Fibroblast of skin of right biceps (primary cell): ENCODE measurements at regions not wholly inside any gene's neighbourhood (a gene's known extent, or its start where the extent isn't known, plus 50 kb on each side); places are given as distances from the start of the nearest gene placed in this dataset.
"Not testable (repeated sequence)": the region's sequence is repeated elsewhere in the genome, so short reads cannot be mapped to it uniquely, and the experiment has no call there.

Experiments
- DNase-seq: peaks from one replicate; pipeline ENCODE4 v3.0.0-alpha.2; 2013

DNA sequence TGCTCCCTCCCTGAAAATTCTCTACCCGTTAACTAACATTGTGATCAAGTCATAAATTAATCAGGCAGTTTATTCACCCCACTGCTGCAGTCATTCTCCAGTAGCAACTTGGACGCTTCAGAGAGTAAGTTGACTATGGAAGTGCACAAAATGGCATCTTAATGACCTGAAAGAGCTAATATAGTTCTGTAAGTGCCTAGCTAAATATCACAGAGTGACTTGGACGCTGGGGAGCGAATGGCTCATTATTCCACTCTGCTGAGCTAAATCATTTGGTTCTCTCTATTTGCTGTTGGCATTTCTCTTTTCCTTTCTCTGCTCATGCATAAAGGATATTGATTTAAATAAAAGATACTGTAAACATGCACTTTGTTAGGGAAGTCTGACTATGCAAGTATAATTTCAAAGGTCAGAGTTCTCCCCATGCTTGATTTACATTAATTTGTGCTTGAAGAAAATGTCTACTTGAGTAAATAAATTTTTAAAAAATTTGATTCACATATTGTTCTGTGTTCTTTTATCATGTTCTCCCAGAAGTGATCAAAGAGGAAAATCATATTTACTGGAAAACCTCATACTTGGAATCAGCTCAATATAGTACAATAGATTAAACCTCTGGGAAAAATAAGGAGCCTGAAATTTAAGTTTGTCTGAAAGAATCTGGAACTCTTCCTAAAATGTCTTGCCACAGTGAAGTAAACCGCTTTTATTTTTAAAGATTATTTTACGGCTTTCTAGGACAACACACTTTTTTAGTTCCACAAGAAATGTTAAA is 169.5 kb upstream of the HAPLN1 start:
- DNase-seq = no peak

DNA sequence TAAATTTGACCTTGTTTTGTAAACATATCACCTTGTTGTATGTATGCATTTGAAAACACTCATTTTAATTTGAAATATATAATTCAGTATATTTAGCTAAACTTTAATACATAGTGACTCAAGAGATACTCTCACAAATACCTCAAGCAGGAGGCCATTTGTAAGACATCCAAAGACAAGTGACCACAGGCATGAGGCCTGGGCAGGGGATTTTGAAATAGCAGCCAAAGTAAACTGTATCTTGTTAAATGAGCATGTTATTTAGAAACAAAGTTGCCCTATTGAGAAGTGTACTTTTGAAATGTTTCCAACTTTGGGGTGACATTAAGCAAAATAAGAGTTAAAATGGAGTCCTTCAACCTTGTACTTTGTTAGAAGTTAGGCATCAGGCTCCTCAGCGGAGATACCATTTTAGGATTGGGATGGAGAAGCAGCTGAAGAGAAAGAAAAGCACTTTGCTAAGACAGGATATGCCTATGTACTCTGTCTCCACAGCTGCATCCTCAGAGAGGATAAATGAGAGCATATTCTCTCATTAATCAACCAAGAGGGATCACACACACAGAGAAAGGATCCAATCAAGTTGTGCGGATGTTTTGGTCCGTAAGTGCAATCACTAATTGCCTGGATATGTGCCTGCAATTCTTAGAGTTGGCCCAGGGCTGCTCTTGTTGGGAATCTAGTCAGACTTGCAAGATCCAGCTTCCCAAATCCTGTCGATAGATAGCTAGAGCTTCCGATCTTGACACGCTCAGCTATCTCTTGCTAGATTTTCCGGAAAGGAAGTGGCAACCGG is 157.5 kb upstream of the HAPLN1 start:
- DNase-seq = peak; percentile 45

DNA sequence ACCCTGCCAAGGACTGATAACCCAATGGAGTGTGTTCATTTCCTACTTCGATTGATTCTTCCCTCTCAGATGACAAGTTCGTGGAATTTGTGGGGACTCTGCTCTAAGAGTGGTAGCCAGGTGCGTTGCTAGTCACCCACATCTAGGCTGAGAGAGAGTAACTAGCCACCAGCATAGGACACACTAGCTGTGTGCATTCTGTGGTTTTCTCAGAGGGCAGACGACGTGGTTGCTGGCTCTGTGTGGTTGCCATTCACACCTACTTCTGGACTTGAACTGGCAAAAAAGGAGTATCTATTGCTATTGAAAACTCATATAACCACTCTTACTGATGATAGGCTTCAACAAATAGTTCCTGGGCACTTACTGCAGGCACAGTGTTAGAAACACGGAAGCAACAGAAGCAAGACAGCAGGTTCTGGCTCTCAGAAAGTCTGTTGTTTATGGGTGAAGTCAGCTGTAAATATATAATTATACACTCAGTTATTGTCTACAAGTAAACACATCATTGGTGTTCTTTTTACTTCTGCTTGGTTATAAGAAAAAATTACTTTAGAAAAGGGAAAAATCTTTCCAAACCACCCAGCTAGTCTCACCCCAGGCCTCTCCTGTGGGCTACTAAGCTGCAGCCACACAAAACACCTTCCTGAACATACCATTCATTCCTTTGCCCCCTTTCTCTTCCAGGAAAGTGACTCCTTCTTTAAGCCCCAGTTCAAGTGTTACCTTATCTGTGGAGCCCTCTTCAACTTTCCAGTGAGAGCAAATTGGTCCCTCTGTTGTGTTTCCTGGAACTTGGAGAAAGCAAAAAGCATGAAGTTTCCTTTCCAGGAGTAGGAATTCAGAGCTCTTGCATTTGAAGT is 151.1 kb upstream of the HAPLN1 start:
- DNase-seq = no peak

DNA sequence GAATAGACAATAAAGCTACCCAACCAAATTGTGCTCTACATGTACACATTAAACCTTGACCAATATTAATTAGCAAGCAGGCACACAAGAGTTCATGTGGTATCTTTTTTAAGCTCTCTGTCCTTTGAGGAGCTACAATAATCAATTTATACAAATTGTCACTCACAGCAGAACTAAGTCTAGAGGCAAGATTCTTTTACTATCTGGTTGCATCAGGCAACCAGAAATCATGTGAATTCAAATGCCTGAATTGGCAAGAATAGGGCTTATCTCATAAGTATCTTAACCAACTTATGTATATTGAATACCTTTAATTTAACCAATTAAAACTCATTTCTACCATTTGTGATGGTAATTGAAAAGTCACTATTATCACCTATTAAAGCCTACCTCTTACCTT is 145.5 kb upstream of the HAPLN1 start:
- no peak for DNase-seq

DNA sequence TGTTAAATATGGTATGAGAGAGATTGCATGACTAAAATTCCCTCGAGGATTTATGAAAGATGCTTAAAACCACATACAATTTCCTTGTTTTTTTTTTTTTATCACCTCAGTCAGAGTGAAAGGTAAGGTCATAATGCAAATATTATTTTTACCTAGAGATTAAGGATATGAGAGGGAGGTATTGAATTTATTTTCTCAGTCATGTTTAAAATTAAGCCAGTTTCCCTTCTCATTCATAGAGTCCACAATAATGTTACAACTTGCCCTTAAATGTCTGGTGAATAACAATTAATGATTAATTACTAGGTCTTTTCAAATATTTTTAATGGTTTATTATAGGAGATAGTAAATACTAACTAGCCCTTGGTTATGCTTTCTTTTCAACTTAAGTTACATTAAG is 144.9 kb upstream of the HAPLN1 start:
- DNase-seq = no peak

DNA sequence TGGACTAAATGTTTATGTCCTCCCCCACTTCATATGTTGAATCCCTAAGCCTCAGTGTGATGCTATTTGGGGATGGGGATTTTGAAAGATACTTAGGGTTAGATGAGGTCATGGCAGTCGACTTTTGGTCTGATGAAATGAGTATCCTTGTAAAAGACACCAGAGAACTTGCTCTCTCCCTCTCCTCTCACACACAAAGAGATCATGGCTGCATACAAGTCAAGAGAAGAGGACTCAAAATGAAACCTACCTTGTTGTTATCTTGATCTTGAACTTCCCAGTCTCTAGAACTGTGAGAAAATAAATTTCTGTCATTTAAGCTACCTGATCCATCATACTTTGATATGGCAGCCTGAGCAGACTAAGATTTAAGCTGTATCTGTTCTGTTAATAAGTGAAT is 144.0 kb upstream of the HAPLN1 start:
- DNase-seq = no peak

DNA sequence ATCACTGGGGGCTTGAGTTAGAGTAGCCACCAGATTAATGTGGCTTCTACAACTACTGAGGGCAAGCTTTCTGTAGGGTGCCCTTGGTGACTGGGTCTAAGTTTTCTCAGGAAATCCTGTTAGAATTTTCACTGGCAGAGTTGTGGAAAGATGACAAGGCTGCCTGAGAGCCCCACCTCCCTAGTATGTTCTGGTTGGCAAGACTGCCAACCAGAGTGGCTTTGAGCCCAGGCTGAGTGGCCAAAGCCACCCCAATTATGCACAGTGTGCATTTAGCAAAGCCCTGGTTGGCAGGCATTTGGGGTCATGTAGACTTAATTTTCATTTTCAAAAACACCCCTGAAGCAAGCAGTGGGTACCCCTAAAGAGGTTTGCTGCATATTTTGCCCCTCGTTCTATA is 136.7 kb upstream of the HAPLN1 start:
- DNase-seq = no peak

DNA sequence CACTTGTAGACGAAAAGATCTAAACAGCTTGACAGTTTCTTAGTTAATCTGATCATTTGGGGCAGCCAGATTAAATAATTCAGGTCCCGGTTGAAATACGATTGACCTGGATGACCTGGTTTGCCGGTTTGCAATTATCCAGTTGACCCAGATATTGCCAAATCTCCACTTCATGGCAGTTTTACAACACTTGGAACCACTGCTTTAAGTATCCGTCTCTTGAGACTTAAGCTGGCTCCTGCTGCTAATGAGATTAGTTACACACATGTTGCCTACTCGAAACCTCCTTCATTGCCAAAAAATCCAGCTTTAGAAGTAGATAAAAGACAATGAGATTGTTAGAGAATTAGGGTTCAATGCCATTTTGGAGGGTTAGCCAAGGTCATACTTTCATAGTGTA is 136.2 kb upstream of the HAPLN1 start:
- no peak for DNase-seq

DNA sequence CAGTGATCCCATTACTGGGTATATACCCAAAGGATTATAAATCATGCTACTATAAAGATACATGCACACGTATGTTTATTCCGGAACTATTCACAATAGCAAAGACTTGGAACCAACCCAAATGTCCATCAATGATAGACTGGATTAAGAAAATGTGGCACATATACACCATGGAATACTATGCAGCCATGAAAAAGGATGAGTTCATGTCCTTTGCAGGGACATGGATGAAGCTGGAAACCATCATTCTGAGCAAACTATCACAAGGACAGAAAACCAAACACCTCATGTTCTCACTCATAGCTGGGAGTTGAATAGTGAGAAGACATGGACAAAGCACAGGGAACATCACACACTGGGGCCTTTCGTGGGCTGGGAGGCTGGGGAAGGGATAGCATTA is 129.8 kb upstream of the HAPLN1 start:
- not testable (repeated sequence) for DNase-seq

DNA sequence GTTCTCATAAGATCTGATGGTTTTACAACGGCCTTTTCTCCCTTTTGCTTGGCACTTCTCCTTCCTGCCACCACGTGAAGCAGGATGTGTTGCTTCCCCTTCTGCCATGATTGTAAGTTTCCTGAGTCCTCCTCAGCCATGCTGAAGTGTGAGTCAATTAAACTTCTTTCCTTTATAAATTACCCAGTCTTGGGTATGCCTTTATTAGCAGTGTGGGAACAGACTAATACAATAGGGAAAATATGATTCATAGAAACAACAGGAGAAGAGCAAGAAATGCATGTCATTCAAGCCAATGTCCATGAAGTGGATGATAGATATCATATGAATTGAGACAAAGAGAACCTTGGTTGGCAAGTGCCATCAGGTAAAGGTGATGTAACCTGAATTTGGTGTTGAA is 128.3 kb upstream of the HAPLN1 start:
- DNase-seq = no peak

DNA sequence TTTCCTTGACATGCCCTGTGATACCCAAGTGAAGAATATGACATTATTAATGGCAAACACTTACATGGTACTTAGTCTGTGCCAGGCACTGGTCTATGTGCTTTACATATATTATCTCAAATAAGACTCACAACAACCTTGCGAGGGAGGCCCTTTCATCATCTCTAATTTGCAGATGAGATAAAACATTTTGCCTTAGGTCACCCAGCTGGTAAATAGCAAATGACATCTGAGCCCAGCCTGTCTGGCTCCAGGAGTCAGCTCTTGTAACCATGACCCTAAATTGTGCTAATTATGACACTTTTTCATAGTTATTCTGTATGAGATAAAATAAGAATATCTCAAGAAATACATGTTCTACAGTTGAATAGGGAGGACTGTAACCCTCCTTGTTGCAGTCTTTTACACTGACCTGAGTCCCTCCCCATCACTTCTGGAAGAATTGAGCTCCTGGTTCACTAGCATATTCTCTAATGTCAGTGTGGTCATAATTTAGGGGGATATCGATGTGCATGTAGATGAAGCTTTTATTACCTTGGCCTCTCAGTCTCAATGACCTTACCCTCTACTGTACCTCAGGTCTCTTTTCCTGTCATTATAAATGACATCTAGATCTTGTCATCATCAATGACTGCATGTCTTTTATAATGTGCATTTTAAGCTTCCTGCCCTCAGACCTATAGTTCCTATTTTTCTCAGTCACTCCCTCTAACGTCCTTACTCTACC is 126.1 kb upstream of the HAPLN1 start:
- DNase-seq = no peak

DNA sequence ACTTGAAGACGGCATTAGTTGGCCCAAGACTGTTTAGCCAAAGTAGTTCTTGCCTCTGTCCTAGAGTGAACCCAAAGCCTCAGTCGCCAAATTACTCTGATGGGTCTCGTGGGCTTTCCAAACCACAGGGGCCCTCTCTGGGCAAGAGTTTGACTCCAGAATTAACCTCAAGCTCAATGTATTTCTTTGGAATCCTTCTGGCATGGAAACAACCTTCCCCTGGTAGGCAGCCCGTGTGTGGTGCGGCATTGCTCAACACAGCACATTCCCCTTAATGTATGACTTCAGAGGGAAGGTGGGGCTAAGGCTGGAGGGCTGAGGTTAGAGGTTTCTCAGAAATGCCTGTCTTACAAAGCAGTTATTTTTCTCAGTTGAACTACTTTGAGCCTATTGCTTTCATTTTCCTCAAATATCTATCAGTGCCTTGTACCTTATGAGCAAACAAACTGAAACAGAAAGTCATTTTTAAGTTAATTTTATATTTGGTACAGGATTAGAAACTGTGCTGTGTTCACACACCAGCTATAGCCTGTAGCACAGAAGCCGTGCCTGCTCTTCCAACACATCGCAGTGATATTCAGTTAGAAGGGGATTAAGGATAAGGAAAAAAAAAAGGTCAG is 123.9 kb upstream of the HAPLN1 start:
- peak; percentile 91 for DNase-seq

DNA sequence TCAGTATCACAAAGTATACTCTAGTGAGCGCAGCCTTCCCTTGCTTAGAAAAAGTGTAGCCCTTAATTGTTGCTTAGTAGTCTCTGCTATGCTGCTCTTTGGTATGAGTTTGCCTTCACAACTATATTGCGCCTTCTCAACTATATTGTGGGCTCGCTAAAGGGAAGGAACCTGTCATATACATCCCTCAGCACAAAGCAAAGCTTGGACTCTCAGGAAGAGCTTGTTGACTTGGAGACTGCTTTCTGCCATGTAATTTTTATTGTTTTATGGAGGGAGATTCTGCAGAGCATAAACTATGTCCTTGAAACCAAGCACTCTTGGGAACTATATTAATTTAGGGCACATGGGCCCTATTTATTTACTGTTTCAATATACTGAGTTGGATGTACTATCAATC is 119.1 kb upstream of the HAPLN1 start:
- DNase-seq = no peak

DNA sequence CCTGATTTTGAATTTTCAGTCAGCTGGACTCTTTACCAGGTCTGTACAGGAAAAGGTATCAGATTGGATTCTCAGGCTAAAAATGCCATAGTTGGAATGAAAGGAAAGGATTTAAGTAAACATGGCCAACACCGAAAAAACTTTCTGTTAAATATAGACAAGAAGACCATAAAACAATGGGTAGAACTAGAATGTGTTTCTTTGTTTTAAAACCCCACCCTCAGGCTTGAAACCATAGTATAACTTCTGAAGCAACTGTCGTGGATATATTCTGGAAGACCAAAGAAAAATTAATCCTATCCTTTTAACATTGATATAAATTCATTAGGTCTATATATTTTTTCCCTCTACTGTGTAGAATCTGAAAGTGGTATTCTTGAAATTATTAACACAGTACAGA is 118.6 kb upstream of the HAPLN1 start:
- no peak for DNase-seq

DNA sequence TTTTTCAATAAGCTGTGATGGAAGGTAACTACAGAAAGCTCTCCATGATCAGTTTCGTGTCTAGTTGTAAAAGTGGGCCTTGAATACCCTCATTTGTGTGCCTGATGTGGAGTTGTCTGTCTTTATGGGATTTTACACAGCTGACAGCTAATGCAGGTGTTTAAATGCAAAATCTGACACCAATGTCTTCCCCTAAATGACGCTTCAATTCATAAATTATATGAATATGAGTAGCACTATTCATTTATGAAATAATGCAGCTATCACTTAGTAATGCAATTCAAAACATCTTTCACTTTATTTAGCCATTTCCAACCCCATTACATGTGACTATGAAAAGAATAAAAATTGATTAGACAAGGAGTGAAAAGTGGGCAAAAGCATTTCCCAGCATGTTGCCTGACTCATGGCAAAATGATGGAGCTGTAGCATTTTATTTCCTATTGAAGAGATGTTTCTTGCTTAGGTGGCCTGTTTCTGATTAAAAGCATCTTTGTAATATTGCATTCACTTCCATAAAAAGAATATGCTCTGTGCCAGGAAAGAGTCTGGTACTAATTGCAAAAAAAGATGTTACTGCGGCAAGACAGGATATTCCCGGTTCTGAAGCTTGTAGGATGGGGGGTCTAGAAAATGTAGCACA is 116.7 kb upstream of the HAPLN1 start:
- peak; percentile 72 for DNase-seq

DNA sequence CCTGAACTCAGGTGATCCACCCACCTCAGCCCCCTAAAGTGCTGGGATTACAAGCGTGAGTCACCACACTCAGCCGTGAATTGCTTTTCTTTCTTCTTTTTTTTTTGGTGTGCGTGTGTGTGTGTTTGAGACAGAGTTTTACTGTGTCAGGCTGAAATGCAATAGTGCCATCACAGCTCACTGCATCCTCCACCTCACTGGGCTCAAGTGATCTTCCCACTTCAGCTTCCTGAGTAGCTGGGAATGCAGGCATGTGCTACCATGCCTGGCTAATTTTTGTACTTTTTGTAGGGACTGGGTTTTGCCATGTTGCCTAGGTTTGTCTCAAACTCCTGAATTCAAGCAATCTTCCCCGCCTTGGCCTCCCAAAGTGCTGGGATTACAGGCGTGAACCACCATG is 113.7 kb upstream of the HAPLN1 start:
- no peak for DNase-seq

DNA sequence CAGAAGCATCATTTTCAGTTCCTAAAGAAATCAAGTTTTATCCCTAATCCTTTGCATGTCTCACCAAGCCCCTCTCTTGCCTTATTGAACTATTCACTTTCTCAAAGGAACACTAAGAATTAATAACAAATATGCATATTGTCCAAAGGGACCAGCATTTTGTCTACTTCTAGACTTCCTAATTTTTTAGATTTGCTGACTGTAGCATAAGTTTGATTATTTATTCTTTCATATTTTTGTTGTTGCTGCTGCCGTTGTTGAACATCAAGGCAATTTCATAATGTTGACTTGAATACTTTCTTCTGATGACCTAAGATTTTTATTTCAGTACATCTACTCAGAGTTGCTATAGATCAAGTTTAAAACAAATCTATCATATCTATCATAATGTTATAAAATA is 111.2 kb upstream of the HAPLN1 start:
- no peak for DNase-seq

DNA sequence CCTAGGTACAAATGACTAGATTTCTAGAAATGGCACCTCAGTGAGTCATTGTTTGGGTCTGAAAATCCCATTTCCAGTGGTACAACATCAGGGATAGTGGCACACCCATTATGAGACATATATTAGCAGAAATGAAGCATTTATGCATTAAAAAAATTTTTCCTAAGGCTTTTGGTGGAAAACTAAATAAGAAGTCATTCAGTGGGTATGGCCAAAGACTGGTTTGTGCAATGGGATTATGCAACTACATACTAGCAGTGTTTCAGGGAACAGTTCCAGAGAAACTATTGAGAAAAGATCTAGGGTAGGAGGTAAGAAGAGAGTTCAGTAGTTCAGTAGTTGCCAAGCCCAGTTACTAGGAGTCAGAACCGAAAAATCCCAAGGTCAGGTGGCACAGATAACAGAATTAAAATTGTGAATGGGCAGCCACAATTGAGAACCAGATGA is 106.5 kb upstream of the HAPLN1 start:
- DNase-seq = peak; percentile 31

DNA sequence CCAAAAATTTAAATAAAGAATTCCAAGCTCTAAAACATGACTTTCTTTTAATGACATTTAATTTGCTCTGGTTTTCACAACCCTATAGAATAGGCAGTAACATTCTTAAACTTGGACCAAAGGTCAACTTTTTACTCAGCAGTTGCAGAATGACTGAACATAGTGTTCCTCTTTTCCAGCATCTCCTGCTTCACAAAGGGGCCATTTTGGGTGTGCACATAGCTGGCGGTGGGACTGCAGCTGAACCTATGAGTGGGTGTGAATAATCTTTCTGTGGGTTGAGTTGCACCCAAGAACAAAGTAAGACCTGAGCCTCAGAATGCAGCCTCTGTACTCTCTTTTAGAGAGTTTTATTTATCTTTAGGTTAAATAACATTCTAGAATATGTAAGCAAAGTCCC is 96.9 kb upstream of the HAPLN1 start:
- no peak for DNase-seq

DNA sequence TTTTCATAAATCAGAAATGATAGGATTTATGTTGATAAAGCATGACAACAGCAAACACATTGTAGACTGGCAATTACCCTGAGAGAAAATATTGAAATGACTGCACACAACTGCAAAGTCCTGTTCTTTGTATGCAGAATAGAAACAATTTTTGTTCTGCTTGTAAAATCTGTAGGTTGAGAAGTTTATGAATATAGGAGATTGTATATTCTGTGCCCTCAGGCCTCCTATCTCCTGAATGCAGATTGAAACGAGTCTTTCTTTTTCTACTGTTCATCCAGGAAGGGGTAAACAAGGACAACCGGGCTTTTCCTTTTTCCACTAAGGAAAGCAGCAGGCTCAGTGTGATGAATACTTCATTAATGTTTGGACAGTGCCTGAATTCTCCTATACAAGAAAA is 95.0 kb upstream of the HAPLN1 start:
- DNase-seq = no peak

DNA sequence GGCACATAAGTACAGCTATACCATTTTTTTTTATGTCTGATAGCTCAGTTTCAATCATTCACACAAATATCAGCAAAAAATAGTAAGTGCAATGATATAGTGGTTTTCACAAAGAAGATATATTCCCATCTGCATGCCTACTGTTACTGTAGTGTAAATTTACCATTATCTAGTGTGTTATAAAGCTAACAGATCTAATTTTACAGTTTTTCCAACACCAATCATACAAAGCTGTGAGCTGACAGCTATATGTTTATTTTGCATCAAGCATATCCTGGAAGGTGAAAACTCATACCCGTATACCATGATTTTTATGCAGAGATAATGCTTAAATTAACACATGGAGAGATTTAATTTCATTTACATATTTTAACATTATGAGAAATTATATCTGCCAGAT is 89.9 kb upstream of the HAPLN1 start:
- no peak for DNase-seq

DNA sequence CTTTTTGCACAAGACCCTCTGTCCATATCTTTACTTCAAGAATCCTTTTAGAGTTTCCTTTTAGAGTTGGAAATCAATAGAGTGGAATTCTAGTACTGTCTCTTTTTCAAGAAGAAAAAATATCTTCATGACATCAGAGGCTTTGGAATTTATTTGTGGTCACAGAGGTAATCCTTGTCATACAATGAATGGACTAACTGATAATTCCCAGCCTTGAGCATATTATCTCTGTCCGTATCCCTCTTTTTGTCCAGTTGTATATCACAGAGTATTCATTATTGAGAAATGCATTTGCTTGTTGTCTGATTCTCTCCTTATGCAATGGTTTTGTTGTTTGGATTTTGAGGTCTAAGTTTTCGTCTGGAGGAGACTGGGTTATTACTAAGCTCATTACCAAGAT is 82.0 kb upstream of the HAPLN1 start:
- DNase-seq = peak; percentile 47
